H9 (cell line): ENCODE measurements at regions not wholly inside any gene's neighbourhood (a gene's known extent, or its start where the extent isn't known, plus 50 kb on each side); places are given as distances from the start of the nearest gene placed in this dataset.

Experiments
- DNase-seq: peaks from one replicate; pipeline ENCODE4 v3.0.0-alpha.2; 2017
- H2AFZ ChIP-seq: one replicate; pipeline ENCODE4 v1.6.1; 2013; ENCODE audit warnings: mild to moderate bottlenecking, low read length, control low read depth, moderate library complexity
- H2AK5ac ChIP-seq: 2 replicates; pipeline ENCODE4 v1.6.1; 2013; ENCODE audit warnings: low read length, control low read depth, mixed read lengths; ENCODE audit not compliant: insufficient read length
- H2BK120ac ChIP-seq: one replicate; pipeline ENCODE4 v1.6.1; 2013; ENCODE audit warnings: low read depth, mild to moderate bottlenecking, low read length, control low read depth, inconsistent platforms; ENCODE audit not compliant: poor library complexity, severe bottlenecking
- H2BK12ac ChIP-seq: 2 replicates; pipeline ENCODE4 v1.6.1; 2013; ENCODE audit warnings: low read length, control low read depth, mixed read lengths, low read depth; ENCODE audit not compliant: insufficient read length
- H2BK15ac ChIP-seq: 2 replicates; pipeline ENCODE4 v1.6.1; 2013; ENCODE audit warnings: low read depth, low read length, control low read depth
- H2BK20ac ChIP-seq: one replicate; pipeline ENCODE4 v1.6.1; 2013; ENCODE audit warnings: low read depth, mild to moderate bottlenecking, low read length, control low read depth, inconsistent platforms; ENCODE audit not compliant: poor library complexity, severe bottlenecking
- H2BK5ac ChIP-seq: 2 replicates; pipeline ENCODE4 v1.6.1; 2013; ENCODE audit warnings: low read length, control low read depth, mixed read lengths; ENCODE audit not compliant: insufficient read length
- H3K14ac ChIP-seq: 2 replicates; pipeline ENCODE4 v1.6.1; 2013; ENCODE audit warnings: low read length, control low read depth; ENCODE audit not compliant: insufficient read depth
- H3K18ac ChIP-seq: 2 replicates; pipeline ENCODE4 v1.6.1; 2013; ENCODE audit warnings: low read depth, mild to moderate bottlenecking, mixed read lengths, low read length, control low read depth; ENCODE audit not compliant: insufficient read length
- H3K23ac ChIP-seq: 2 replicates; pipeline ENCODE4 v1.6.1; 2013; ENCODE audit warnings: low read length, control low read depth, mixed read lengths, low read depth; ENCODE audit not compliant: insufficient read length
- H3K23me2 ChIP-seq: 2 replicates; pipeline ENCODE4 v1.6.1; 2013; ENCODE audit warnings: low read depth, mild to moderate bottlenecking, mixed read lengths, low read length, control low read depth; ENCODE audit not compliant: insufficient read length, poor library complexity, severe bottlenecking
- H3K27ac ChIP-seq: 2 replicates; pipeline ENCODE4 v1.5.1; 2013; ENCODE audit warnings: low read length, control low read depth, mixed read lengths, low read depth; ENCODE audit not compliant: insufficient read length
- H3K27me3 ChIP-seq: 2 replicates; pipeline ENCODE4 v1.6.1; 2013; ENCODE audit warnings: low read length, control low read depth, inconsistent platforms; ENCODE audit not compliant: insufficient read depth
- H3K4ac ChIP-seq: 2 replicates; pipeline ENCODE4 v1.6.1; 2013; ENCODE audit warnings: low read depth, mild to moderate bottlenecking, control low read depth, inconsistent platforms, low read length, moderate library complexity
- H3K4me1 ChIP-seq: 2 replicates; pipeline ENCODE4 v1.6.1; 2013; ENCODE audit warnings: low read length, control low read depth, inconsistent platforms; ENCODE audit not compliant: insufficient read depth
- H3K4me2 ChIP-seq: 2 replicates; pipeline ENCODE4 v1.6.1; 2013; ENCODE audit warnings: low read length, control low read depth, mixed read lengths; ENCODE audit not compliant: insufficient read length, insufficient read depth
- H3K56ac ChIP-seq: 2 replicates; pipeline ENCODE4 v1.6.1; 2013; ENCODE audit warnings: low read depth, mild to moderate bottlenecking, mixed read lengths, low read length, control low read depth; ENCODE audit not compliant: insufficient read length
- H3K79me1 ChIP-seq: 2 replicates; pipeline ENCODE4 v1.6.1; 2013; ENCODE audit warnings: low read depth, mild to moderate bottlenecking, moderate library complexity, low read length, control low read depth, inconsistent platforms; ENCODE audit not compliant: insufficient read depth, poor library complexity, severe bottlenecking
- H3K79me2 ChIP-seq: 2 replicates; pipeline ENCODE4 v1.6.1; 2013; ENCODE audit warnings: low read length, control low read depth, inconsistent platforms; ENCODE audit not compliant: insufficient read depth
- H3K9ac ChIP-seq: 2 replicates; pipeline ENCODE4 v1.6.1; 2013; ENCODE audit warnings: low read length, control low read depth, mixed read lengths; ENCODE audit not compliant: insufficient read length; ENCODE audit errors: extremely low read depth
- H3K9me3 ChIP-seq: one replicate; pipeline ENCODE4 v1.6.1; 2013; ENCODE audit warnings: low read depth, low read length, inconsistent platforms; ENCODE audit not compliant: control insufficient read depth
- H3T11ph ChIP-seq: one replicate; pipeline ENCODE4 v1.6.1; 2013; ENCODE audit warnings: mild to moderate bottlenecking, low read length, control low read depth, inconsistent platforms
- H4K20me1 ChIP-seq: one replicate; pipeline ENCODE4 v1.6.1; 2013; ENCODE audit not compliant: control insufficient read depth, insufficient read length, insufficient read depth
- H4K5ac ChIP-seq: 2 replicates; pipeline ENCODE4 v1.6.1; 2013; ENCODE audit warnings: low read depth, mild to moderate bottlenecking, mixed read lengths, low read length, control low read depth; ENCODE audit not compliant: insufficient read length
- H4K8ac ChIP-seq: replicated peaks from 2 replicates; pipeline ENCODE4 v1.6.1; 2013; ENCODE audit warnings: low read length, control low read depth, mixed read lengths, low read depth; ENCODE audit not compliant: insufficient read length
- H4K91ac ChIP-seq: 2 replicates; pipeline ENCODE4 v1.6.1; 2013; ENCODE audit warnings: low read depth, mild to moderate bottlenecking, moderate library complexity, mixed read lengths, low read length, control low read depth; ENCODE audit not compliant: insufficient read length
- H3K27ac Mint-ChIP-seq, 3 experiments: 2 replicates in 2 of 3; 3 replicates in 1 of 3; pipeline ENCODE4 v1.8.0; 2020 to 2021; ENCODE audit warnings: mixed read lengths in 3 of 3, mild to moderate bottlenecking in 1 of 3, moderate library complexity in 1 of 3
- H3K27me3 Mint-ChIP-seq: 2 replicates; pipeline ENCODE4 v1.8.0; 2021; ENCODE audit warnings: low read depth, mild to moderate bottlenecking, moderate library complexity, mixed read lengths
- H3K36me3 Mint-ChIP-seq, 3 experiments: 2 replicates in 2 of 3; 3 replicates in 1 of 3; pipeline ENCODE4 v1.8.0; 2020 to 2021; ENCODE audit warnings: low read depth in 3 of 3, mixed read lengths in 3 of 3; ENCODE audit not compliant: insufficient read depth in 1 of 3
- H3K4me1 Mint-ChIP-seq, 2 experiments: 2 replicates each; pipeline ENCODE4 v1.8.0; 2020; ENCODE audit warnings: mixed read lengths in 2 of 2
- H3K4me3 Mint-ChIP-seq, 2 experiments: 2 replicates in 1 of 2; 3 replicates in 1 of 2; pipeline ENCODE4 v1.8.0; 2020 to 2021; ENCODE audit warnings: mild to moderate bottlenecking in 2 of 2, mixed read lengths in 2 of 2, moderate library complexity in 1 of 2
- H3K9me3 Mint-ChIP-seq, 2 experiments: 2 replicates in 1 of 2; 3 replicates in 1 of 2; pipeline ENCODE4 v1.8.0; 2020; ENCODE audit warnings: mild to moderate bottlenecking in 2 of 2, mixed read lengths in 2 of 2, moderate library complexity in 1 of 2
- WGBS: extraction: QIAGEN DNeasy Blood & Tissue Kit; methylation state at CpG from one replicate; pipeline ENCODE4 v1.1.7; 2013; ENCODE audit warnings: missing lambda C conversion rate, low lambda C conversion rate, mixed read lengths; ENCODE audit not compliant: insufficient read length; ENCODE audit errors: extremely low coverage; 5-methylcytosine and 5-hydroxymethylcytosine counted together
- TF ChIP-seq, protein P1 (sequence below): fragments of 200-600 bp; sonication (generic); conservative IDR thresholded peaks from 3 replicates; pipeline ENCODE4 v1.8.0; 2021; ENCODE audit warnings: antibody characterized with exemption, mild to moderate bottlenecking

DNA sequence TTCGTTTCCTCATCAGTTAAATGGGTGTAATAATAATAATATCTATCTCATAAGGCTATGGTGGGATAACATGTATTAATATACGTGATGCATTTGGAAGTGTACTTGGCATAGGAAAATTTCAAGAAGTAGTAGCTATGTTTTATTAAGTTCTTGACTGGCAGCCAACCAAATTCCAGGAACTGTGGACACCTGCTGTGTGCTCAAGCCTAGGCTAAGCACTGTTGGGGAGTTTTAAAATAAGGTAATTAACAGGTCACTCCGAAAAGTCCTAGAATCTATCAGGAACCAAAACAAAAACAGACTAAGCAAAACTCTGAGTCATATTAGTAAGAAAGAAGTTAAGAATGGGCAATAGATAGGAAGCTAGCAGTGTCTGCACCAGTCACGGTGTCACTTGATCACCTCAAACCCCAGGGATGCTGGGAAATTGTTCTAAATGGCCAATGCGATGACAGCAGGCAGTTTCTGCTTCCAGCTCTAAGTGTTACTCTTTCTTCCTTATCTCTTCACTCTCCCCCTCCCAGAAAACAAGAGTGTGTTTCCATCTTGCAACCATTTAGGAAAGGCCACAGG is 92.0 kb upstream of the GDF10 start:
- H3K18ac ChIP-seq, result no peak overlapping the region

More for the DNA sequence above, 92.0 kb upstream of the GDF10 start:
- Histone ChIP-seq H3K9me3 (no peaks in the 10 kb centered on the region), H3K23ac (no peak overlapping the region), H2AFZ (no peak overlapping the region), H2BK20ac (no peak overlapping the region), H2BK12ac (no peak overlapping the region), H4K5ac (no peak overlapping the region), H3T11ph (no peak overlapping the region), H4K91ac (no peak overlapping the region), H3K4ac (no peak overlapping the region), H3K4me1 (no peaks in the 10 kb centered on the region), H3K14ac (no peak overlapping the region), H3K27ac (no peak overlapping the region), H2BK5ac (no peak overlapping the region), H3K23me2 (no peaks in the 10 kb centered on the region), H3K9ac (no peak overlapping the region), H3K79me2 (no peaks in the 10 kb centered on the region), H3K27me3 (no peaks in the 10 kb centered on the region), H2BK15ac (no peak overlapping the region), H3K79me1 (no peaks in the 10 kb centered on the region), H2AK5ac (no peak overlapping the region), H3K4me2 (no peak overlapping the region), H3K56ac (no peak overlapping the region), H4K20me1 (no peaks in the 10 kb centered on the region), H4K8ac (no peak overlapping the region), H2BK120ac (no peak overlapping the region)
- H3K36me3 Mint-ChIP-seq, result peaks cover 0 to 9% (median 0%) of the 10 kb centered on the region in 3 experiments; a peak in 3 of 7 replicates
- peaks cover 14 to 15% of the 10 kb centered on the region in 2 experiments for H3K9me3 Mint-ChIP-seq
- peaks cover 2 to 6% of the 10 kb centered on the region in 2 experiments; a peak in 3 of 4 replicates for H3K4me1 Mint-ChIP-seq
- H3K27ac Mint-ChIP-seq, result no peak overlapping the region
- H3K4me3 Mint-ChIP-seq, result no peak overlapping the region
- DNase-seq, result no peak
- TF ChIP-seq, protein P1, sequence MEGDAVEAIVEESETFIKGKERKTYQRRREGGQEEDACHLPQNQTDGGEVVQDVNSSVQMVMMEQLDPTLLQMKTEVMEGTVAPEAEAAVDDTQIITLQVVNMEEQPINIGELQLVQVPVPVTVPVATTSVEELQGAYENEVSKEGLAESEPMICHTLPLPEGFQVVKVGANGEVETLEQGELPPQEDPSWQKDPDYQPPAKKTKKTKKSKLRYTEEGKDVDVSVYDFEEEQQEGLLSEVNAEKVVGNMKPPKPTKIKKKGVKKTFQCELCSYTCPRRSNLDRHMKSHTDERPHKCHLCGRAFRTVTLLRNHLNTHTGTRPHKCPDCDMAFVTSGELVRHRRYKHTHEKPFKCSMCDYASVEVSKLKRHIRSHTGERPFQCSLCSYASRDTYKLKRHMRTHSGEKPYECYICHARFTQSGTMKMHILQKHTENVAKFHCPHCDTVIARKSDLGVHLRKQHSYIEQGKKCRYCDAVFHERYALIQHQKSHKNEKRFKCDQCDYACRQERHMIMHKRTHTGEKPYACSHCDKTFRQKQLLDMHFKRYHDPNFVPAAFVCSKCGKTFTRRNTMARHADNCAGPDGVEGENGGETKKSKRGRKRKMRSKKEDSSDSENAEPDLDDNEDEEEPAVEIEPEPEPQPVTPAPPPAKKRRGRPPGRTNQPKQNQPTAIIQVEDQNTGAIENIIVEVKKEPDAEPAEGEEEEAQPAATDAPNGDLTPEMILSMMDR, result no peak
- WGBS, result no CpG with 5 or more reads among the region's 5 CpGs
- H3K27me3 Mint-ChIP-seq, result no peaks in the 10 kb centered on the region
